Stimulated activated CD4-positive, alpha-beta T cell treated with anti-CD3 and anti-CD28 coated beads, Interleukin-4, amount 100 ng/mL, for 48 hours (primary cell): ENCODE measurements at regions not wholly inside any gene's neighbourhood (a gene's known extent, or its start where the extent isn't known, plus 50 kb on each side); places are given as distances from the start of the nearest gene placed in this dataset.

Source experiments
- DNase-seq, 2 donors: peaks; one replicate each; pipeline ENCODE4 v3.0.0-alpha.2; 2020; ENCODE audit warnings: low read depth in 2 of 2

DNA sequence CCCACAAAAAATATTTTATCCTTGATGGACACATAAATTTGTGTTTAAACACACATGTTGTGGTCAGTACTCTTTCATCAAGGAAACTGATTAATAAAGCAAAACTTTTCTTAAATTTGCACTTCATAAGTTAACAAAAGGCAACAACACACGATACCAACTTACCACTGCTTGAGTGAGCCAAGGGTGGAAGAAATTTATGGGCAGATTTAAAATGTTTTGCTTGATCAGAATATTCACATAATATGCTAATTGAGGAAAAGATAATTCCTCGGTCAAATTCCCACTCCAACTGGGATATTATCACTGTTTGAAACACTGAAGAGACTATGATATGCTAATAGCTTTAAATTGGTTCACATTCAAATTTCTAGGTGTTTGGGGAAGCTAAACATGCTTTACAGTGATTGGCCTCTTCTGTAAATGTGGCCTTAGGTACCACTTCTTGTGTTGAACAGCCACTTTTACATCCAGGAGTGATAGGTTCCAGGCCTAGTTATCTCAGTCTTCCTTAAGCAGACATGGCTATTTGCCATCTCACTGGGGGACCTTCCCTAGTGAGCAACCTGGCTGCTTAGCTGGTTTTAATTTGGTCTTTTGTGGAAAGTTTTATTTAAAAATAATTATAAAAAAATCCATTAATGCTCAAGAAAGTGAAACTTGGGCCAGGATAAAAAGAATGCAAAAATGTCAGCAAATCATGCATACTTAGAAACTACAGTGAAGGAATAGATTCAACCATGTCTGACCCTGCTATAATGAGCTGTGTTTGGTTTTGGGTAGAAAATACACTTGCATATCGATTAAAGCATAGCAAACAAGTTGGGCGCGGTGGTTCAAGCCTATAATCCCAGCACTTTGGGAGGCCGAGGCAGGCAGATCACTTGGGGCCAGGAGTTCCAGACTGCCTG is 221.2 kb upstream of the MAP3K7 start:
- no peak for DNase-seq

DNA sequence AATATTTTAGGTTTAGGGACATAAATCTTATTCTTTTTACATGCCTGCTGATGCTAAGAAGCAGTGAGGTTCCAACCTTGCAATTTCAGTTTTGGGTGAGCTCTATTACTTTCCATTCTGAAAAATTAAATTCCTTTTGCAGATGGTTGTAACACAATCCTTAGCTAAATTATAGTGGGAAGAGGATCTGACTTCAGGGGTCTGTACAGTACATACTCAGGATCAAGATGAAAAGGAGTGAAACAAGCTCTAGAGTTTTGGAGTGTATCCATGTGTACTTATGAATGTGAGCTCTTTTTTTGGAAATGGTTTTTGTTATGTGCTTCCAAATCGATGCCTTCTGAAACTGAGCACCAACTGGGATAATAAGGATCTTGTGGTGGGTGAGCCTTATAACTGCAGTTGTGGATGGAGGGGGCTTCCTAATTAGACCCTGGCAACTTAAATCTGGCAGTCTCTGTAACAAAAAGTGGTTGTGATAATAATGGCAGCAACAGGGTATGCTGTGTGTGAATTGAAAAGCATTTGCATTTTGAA is 218.8 kb upstream of the MAP3K7 start:
- DNase-seq: no peak

DNA sequence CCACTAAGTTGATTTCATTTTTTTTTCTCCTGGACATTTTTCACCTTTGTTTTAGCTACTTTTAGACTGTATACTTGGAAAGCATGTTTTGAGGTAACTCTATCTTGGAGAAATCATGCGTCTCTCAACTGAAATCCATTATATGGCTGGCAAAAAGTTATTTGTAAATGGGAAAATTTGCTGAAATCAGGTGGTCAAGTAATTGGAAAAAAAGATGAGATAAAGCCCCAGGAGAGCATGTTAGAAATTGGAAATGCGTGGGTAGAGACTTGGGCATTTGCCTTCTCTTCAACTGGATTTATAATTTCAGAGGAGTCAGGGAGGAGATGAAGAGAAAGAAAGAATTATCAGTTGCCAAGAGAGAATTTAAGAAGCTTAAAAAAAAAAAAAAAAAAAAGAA is 217.1 kb upstream of the MAP3K7 start:
- no peak for DNase-seq

DNA sequence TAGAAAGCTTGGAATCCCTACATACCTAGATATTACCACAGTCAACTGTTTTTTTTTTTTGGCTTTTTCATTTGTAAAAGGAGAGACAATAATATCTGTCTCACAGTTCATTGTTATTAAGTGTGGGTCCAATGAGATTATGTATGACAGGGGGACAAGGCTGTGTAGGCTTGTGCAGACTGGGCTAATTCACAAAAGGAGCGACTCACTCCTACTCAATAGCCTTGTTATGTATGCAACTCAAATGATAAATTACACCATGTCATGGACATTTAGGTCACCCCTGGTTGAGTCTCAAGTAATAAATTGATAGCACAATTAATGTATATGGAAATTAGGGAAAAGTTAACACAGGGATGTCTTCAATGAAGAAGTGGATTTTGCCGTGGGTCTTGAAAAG is 208.2 kb upstream of the MAP3K7 start:
- DNase-seq: no peak

DNA sequence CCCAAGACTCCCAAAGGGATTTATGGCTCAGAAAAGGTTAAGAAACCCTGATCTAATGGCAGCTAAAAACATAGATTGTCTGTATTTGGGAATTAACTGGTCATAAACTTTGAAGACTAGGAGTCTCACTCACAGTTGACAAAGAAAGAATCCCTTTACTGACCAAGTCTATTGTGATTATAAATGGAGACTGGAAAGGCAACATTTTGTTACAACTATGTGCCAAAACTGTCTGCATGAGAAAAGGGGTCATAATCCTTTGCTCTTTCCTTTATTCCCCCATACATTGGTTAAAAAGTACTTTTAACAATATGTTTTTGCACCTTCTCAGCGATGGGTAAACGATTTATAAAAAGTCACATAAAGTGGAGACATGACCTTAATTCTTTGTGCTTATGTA is 206.9 kb upstream of the MAP3K7 start:
- DNase-seq: no peak

DNA sequence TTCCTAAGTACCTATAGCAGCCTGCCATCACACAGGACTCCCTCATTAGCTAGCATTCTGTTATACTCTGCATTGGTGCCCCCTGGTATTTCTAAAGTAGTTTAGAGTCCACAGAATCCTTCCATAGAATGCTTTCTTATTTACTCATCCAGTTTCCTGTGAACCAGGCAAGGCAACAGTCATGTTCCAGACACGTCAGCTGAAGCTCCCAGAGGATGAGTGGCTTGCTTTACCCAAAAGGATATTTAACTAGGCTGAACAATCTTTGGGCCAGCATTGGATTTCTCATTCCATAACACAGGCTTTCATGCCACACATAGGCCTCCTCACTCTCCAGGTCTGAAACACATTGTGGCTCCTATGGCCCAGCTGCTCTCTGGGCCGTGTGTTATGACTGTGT is 203.8 kb upstream of the MAP3K7 start:
- DNase-seq: no peak

DNA sequence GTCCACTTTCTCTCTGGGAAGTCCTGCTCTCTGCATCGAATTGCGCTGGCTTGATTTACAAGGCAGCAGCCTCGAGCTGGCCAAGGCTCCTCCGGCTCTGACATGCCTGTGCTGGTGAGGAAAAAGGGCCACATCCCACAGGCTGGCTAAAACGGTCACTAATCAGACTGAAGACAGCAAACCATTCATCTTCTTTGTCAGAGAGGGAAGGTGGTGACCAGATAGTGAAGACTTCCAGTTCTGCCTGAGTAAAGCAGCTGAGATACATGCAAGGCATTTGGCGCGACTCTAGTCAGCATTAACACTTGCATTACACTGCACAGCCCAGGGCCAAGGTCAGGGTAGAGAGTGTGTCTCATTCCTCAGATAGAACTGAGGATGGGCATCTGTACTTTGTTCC is 203.2 kb upstream of the MAP3K7 start:
- no peak for DNase-seq

DNA sequence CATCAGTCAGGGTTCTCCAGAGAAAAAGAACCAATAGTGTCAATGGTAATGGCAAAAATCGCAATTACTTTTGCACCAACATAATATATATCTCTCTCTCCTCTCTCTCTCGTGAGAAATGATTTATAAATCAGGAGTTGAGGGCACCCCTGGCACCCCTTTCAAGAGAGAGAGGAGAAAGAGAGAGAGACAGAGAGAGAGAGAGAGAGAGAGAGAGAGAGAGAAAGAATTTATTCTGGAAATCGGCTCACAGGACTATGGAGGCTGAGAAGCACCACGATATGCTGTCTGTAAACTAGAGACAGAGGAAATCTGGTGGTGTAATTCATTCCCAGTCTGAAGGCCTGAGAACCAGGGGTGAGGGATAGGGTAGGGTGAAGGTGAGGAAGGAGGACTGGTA is 201.9 kb upstream of the MAP3K7 start:
- no peak for DNase-seq

DNA sequence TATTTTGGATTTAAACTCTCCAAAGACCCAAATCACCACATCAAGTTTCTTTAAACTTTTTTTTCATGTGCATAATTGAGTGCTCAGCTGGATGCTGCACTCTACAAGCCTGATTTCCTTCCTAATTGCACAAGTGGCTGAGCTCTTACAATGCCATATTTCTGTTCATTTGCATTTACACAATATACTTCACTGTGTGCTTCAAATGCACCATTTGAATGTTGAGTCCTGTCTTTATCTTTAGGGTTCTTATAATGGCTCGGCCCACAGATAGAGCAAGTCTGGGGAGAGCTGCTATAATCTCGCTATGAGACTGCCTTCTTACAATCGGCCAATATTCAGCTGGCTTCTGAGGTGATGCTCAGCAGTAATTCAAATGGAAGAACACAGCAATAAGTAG is 200.6 kb upstream of the MAP3K7 start:
- DNase-seq: no peak

DNA sequence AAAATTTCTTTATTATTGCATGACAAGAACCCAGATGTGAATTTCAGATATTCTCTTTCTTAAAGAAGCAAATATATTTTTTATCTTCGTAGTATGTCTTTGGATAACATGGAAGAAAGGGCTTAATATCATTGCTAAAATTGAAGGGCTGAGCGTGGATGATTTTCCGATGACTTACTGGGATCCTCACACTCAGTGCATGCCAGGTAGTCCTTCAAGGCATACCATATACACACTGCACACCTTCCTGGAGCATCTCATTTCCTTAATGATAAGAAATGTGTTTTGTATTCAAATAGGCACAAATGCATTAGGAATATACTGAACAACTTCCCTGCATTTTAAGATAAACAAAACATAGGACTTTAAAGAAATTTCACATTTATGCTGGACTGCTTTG is 193.9 kb upstream of the MAP3K7 start:
- DNase-seq: no peak

DNA sequence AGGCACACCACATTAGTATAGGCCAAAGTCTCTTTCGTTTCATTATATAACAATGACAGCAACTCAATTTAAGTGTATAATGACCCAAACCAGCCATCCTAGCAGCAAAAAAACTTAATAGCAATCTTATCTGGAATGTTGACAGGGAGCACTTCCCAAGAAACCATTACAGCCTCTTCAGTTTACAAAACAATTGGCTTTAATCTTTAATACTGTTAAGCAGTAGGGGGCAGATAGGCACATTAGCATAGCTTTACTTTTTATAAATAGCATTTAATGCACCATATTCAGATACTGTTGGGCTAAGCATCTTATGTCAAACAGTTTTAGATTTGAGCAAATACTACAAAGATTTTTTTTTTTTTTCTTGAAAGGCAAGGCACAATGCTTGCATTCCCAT is 193.3 kb upstream of the MAP3K7 start:
- no peak for DNase-seq

DNA sequence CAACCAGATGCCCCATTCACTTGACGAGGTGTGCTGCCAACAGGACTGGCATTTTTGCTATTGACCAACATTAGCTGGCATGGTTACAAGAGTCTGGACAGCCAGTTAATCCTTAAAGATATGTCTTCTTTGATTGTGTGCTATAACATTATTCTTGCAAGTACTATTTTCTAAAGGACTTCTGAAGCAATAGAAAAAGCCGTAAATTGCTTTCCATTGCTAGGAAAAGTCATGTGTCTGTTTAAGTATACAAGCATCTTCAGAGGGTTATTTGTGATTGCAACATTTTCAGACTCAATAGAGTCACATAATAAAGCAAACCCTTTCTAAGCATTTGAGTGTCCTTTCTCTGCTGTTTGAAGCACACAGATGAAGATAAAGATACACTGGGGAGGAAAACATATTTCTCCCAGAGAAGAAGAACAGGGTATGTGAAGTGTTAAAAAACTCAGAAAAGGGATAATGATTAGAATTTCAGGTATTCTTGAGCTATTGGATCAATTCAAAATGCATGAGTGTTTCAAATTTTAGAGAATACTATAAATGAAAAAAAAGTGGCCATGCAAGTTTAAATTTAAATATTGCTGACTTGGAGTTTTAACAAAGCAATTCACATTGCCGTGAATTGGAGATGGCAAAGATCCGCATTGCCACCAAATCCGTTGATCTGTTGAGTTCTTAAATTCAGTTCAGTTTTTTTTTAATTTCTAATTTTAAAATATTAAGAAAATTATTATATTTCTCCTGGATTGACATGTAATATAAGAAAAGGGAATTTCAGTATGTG is 191.7 kb upstream of the MAP3K7 start:
- DNase-seq: no peak

DNA sequence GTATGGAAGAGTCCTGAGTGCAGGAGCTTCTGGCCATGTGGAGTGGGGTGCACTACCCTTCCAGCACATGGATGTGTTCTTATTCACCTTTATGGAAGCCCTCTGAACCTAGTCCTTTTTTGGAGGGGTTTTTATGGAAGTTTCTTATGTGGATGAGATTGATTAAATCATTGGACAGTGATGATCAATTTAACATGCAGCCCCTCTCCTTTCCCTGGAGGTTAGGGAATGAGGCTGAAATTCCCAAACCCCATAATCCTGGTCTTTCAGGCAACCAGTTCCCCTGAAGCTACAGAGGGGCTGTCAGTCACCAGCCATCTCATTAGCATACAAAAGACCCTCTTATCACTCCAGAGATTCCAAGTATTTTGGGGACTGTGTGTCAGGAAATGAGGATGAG is 183.9 kb upstream of the MAP3K7 start:
- DNase-seq: no peak

DNA sequence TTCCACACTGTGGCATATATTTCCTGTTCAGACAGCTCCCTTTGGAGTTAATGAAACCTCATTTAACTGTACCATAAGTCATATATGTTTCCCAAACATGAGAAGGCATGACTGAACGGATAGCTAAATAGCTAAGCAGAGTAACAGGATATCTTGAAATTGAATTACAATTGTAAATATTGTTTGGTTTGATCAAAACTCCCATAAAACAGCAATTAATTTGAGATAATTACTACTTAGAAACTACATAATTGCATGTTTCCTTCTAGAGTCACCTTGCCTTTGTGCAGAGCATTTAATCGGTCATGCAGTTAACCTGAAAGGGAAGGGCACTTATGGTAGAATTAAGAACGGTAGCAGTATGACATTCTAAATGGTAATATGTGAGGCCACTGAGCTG is 179.0 kb upstream of the MAP3K7 start:
- DNase-seq: no peak

DNA sequence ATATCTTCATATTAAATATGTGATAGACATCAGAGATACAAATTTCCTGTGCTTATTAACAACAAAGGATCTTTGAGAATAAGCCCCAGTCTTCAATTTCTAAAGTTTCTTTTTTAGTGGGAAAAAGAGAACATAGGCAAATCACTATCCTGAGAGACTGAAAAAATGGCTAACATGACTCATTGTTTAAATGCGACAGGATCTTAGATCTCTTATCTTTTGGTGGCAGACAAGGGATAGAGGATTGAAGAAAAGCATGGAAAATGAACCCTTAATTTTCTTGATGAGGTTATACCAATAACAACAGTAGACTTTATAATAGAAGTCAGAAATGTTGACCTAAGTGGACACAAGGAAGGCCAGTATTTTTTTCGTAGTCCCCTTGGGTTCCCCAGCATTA is 178.6 kb upstream of the MAP3K7 start:
- DNase-seq: no peak

DNA sequence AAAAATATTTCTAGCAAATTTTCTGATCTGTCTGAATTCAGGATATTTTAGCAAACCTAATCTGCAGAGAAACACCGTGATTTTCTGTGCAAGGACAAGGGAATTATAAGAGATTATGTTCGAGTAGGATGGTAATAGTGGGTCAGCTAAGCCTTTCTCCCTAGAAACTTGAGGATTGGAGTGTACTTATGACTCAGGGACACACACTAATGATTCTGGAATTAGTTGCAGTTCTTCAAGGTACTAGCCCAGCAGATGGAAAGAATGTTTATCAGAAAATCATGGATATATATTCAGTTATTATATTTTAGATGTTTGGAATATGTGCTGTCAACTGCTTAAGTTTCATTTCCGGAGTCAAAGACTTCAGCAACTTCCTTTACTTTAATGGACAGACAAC is 177.1 kb upstream of the MAP3K7 start:
- DNase-seq: no peak

DNA sequence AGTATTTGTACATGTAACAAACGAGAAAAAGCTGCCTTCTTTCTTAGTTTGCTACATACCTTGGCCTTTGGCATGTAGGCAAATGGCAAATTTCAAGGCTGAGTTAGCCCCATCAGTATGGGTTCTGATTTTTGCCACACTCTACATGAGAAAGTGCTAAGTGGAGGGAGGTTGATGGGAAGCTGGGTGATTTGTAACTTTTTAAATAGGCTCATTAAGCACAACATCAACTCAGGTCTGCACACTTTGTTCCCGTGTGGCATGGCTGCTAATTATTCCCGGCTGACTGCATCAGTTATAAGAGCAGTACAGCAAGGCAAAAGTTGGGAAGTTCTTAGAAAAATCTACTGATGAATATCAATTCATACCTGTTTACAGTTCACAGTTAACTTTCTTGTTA is 172.8 kb upstream of the MAP3K7 start:
- no peak for DNase-seq

DNA sequence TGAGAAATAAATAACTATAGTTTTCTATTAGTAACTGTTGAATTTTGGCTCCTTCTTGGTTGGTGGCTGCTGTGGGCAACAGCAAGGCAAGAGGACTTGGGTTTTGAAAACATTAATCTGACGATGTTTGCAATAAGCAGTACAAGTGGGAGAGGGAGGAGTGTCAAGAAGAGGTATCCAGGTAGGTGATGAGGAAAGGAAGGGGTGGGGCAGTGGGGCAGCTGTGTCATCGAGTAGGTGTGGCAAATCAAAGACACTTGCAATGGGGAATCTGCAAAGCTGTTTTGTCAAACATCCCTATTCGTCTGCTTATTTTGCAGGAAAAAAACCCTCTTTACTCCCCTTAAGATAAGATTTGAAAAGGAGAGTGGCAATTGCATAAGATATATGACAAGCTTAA is 171.9 kb upstream of the MAP3K7 start:
- DNase-seq: no peak

DNA sequence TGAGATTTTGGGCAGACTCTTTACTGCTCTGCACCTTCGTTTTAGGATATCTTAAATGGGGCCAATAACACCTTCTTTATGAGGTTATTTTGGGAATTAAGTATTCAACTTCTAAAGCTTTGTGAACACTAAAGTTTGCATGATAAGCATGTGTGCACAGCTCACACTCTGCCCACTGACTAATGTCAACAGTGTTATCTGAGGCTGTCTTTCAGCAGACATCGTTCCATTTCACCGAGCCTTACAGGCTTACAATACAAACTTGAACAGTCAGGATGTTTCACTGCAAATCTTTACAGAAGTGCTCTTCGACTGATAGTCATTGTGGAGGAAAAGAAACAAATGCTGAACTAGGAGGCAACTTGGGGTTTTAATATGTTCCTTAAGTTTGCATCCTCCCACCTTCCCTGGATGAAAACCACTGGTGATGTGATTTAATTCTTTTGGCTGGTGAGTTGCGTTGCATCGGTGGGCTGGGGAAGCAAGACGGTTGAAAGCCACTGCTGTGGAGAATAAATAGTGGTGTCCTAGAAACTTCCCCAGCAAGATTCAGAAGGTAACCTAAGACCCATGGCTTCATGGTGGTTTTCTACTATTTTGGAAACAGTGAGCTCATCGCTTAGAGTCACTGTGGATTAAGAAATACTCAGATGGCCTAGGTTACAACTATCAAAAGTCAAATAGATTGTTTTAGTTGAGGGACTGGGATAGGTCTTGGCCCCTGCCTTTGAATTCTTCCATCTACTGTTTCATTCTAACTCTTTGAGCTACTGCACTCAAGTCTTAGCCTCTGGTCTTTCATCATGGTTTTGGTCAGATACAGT is 167.2 kb upstream of the MAP3K7 start:
- no peak for DNase-seq

DNA sequence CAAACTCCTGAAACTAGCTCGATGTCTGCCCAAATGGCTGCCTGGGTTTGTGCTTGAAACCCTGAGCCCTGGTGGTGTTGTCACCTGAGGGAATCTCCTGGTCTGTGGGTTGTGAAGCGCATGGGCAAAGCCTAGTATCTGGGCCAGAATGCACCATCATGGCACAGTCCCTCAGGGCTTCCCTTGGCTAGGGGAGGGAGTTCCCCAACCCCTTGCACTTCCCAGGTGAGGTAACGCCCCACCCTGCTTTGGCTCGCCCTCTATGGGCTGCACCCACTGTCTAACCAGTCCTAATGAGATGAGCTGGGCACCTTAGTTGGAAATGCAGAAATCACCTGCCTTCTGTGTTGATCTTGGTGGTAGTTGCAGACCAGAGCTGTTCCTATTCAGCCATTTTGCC is 152.9 kb upstream of the MAP3K7 start:
- DNase-seq: no peak

DNA sequence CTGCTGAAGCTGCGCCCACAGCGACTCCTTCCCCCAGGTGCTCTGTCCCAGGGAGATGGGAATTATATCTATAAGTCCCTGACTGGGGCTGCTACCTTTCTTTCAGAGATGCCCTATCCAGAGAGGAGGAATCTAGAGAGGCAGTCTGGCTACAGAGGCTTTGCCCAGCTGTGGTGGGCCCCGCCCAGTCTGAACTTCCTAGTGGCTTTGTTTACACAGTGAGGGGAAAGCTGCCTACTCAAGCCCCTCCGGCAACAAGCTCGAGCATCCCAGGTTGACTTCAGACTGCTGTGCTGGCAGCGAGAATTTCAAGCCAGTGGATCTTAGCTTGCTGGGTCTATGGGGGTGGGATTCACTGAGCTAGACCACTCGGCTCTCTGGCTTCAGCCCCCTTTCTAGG is 152.5 kb upstream of the MAP3K7 start:
- DNase-seq: no peak

DNA sequence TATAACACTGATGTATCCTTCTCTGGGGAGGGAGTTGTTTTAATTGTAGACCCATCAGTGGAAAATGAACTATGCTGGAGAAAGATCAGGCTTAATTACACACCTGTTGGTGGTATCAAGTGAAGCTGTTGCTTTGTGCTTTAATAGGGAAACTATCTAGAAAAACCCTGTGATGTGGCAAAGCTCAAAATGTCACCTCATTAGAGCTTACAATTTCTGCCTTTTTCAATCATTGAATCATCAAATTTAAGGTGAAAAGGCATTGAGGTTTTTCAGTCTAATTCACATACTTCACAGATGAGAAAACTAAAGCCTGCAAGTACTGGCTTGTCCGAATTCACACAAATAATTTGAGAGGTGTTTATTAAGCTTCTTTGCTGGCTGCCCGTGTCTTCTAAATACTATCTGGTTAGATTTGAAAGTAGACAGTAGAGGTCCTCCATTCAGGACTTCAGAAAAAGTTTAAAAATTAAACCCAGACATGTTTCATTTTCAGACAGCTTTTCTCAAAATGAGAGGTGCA is 143.3 kb upstream of the MAP3K7 start:
- no peak for DNase-seq
